ENCODE measurements at regions not wholly inside any gene's neighbourhood (a gene's known extent, or its start where the extent isn't known, plus 50 kb on each side); places are given as distances from the start of the nearest gene placed in this dataset.
A peak's percentile ranks its signal among the peaks of the same experiment; 100 is the strongest.

DNA sequence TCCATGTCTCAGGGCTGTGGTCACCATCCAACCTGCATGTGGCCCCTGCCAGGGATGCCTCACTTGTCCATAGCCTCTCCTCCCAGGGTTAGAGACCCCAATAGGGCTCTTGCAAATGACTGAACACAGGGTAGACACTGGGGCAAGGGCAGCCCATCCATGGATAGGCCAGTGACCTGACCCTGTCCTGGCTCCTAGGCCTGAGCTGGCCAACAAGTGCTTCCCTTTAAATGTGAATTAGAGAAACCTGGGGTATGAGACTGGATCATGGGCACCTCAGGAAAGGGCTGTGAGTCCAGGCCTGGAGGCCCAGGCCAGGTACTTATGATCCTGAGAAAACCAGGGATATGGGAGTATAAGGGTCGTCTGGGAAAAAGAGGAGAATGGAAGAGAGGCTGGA lies 64.5 kb downstream of the COPS8 start:
- ATAC-seq (ENCODE audit: poor library complexity), result no peak
- no peak for DNase-seq
- intact Hi-C loops (cut with DNase I), result no loop called here

DNA sequence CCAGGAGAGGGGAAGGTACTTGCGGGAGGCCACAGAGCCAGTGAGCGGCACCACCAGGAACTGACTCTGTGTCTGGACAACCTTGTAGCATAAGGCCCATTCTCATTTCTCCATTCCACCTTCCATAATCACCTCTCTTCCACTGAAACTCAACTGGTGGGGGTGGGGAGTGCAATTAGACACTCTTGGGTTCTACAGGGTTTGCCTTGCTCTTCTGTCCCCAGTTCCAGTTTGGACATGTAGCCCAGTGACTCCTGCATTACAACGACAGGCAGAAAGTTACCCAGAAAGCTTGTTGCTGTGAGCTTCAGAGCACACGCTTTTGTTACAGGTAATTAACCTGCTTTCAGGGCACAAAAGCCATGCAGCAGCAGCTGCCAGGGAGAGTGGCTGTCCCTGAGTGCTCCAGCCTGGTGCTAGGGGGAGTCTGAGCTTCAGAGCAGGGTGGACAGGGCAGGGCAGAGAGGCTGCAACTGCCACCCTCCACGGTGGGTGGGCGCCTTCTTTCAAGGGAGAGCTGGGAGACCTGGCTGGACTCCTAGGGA lies 65.2 kb downstream of the COPS8 start:
- intact Hi-C loops (cut with DNase I), result no loop called here
- ATAC-seq (ENCODE audit: poor library complexity) (no peak), DNase-seq (no peak)

DNA sequence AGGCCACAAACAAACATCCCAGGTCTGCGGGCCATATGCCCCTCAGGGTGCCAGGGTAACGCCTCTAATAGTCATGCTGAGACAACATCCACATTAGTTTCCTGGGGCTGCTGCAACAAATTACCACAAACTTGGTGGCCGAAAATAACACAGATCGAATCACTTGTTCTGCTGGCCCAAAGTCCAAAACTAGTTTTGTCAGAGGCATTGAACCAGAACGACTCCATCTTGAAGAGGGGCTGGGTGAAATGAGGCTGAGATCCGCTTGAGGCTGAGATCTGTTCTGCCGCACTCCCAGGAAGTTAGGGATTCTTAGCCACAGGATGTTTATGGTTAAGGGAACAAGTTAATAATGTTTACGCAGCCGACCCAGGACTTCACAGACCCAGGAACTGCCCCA lies 66.7 kb downstream of the COPS8 start:
- intact Hi-C loops (cut with DNase I), result no loop called here
- DNase-seq (no peak), ATAC-seq (ENCODE audit: poor library complexity) (no peak)

DNA sequence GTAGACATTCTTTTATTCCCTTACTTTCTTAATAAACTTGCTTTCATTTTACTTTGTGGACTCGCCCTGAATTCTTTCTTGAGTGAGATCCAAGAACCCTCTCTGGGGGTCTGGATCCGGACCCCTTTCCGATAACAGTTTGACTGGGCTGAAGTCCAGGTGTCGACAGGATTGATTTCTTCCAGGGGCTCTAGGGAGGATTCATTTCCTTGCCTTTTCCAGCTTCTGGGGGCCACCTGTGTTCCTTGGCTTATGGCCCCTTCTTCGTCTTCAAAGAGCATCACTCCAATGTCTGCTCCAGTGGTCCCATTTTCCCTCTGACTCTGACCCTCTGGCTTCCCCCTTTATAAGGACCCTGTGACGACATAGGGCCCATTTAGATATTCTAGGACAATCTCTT lies 67.5 kb downstream of the COPS8 start:
- ATAC-seq (ENCODE audit: poor library complexity) (no peak), DNase-seq (no peak)
- intact Hi-C loops (cut with DNase I), result no loop called here

DNA sequence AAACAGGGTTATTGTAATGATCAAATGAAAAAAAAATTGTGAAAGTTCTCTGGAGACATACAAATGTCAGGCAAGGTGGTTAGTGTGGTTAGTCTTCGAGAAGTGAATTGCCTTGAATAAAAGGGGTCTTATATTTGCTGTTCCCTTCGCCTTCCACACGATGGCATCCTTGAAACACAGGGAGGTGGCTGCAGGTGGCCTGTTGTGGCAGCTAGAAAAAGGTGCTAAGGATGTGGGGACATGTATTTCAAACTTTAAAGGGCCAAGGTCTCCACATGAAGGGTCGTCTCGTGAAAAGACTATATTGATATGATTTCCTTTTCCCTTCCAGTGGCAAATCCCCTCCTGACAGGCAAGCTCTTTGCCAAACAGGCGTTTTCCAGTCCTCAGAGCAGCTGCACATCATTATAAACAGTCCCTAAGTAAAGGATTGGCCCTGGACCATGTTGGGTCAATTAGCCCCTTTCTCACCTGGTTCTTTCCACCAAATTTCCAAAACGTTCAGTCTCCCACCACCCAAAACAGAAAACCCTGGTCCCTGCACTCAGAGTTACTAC lies 68.5 kb downstream of the COPS8 start:
- ATAC-seq (ENCODE audit: poor library complexity) (peak; percentile 26), DNase-seq (no peak)
- intact Hi-C loops (cut with DNase I), result no loop called here

DNA sequence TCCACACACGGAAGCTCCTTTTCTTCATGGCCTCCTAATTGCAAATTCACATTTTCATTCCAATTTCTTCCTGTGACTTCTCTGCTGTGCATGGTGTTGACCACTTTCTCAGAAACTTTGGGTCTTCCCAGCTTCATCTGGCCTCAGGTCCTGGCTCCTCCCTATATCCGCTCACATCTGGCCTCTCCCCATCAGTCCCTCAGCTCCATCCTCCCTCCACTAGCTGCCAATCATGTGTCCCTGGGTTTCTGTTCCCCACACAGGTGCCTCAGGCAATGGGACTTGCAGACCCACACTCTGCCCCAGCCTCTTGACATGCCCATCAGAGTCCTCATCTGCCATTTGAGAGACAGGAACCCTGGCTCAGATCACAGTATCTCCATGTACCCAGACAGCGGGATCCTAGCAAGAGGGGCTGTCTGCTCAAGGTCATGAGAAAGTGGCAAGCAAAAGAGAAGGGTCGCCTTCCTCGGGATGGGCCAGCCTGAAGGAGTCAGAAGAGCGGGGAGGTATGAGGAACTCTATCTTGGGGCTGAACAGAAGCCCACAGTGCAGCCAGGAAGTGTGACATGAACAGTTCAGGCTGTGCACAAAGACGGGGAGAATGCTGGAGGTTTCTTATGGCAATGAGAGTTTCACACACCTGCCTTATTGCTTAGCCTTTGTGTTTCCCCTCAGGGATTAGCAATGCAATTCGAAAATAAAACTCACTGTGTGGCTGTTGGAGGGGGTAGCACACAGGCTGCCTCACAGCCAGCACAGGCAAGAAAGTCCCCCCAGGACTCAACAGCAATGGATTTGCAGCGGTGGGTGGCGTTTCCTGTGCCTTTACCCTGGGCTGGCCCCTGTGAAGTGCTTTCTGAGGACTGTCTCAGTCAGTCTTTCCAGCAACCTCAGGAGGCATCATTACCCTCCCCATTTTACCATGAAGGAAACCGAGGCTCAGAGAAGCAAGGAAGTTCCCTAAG lies 69.5 kb downstream of the COPS8 start:
- ATAC-seq (ENCODE audit: poor library complexity) (no peak), DNase-seq (no peak)
- intact Hi-C loops (cut with DNase I), result loop anchor here (5.0 kb wide), 1 partner anchor 257 kb away; the partner anchor contains the start of gene COL6A3

DNA sequence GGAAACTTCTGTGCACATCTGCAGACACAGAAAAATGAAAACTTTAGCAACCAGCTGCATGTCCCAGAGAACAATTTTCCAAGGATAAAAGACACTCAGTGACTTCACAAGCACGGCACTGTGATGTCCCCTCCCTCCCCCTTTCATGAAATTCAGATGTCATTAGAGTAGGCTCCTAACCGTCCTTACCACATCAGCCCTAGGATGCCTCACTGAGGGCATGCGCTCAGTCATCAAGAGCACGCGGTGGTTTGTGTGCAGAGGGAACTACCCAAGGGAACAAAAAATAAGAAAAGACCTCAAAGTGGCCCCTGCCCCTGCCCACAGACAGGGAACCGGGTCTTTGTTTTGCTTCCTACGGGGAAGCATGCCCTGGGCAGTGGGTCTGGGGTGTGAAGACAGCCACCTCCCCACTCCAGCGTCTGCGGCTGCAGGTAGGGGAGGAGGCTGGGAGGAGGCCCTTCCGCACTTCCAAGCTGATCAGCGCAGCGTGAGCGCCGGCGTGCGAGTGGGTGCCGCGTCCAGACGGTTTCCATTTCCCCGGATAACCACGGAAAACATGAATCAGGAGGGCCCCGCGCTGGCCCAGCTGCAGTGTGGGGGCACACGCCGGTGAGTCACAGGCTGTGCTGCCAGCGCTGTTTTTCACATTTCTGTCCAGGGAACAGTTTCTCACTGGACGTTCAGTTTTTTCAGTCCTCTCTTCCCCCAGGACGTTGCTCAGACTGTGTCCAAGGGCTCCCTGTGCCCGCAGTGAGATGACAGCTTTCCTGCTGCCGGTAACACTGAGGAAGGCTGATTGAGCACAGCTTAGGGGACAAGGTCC lies 70.6 kb downstream of the COPS8 start:
- DNase-seq (peak; percentile 68), ATAC-seq (ENCODE audit: poor library complexity) (peak; percentile 42)
- intact Hi-C loops (cut with DNase I), result loop anchor here (5.0 kb wide), 1 partner anchor 256 kb away; the partner anchor contains the start of gene COL6A3

DNA sequence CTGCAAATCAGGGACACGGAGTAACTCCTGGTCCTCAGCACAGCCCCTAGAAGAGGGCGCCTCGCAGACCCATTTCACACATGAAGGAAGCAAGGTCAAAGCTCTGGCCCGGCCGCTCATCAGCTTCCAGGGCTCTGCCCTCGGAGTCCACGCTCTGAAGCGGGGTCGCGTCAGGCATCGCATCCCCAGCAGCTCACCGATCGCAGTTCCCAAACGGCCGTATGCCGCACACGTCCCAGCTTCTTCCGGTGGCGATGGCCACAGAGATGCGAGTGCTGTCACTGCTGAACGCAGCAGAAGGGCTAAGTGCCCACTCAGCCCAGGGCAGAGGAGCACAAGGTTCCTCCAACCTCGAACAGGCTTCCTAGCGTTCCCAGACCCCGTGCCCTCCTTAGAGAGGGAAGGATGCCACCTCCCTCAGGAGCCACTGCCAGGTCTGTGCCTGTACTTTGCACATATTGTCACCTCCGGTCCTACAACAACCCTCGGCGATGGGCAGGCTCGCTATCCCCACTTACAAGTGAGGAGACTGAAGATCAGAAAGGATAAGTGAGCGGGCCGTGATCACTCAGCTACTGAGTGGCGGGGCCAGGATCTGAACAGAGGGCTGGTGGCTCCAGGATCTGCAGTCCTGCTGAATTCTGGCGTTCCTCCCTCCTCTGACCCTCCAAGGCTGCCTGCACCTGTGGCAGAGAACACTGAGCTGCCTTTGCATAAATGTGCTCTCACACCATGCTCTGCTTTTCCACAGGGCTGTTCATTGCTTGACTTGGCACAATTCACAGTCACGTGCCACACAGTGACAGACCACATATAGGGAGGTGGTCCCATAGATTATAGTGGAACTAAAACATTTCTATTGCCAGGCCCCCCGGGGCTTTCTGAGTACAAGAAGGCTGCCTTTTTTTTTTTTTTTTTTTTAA lies 71.4 kb downstream of the COPS8 start:
- intact Hi-C loops (cut with DNase I), result loop anchor here (5.0 kb wide), 1 partner anchor 255 kb away; the partner anchor contains the start of gene COL6A3
- DNase-seq, result no peak
- no peak for ATAC-seq (ENCODE audit: poor library complexity)

DNA sequence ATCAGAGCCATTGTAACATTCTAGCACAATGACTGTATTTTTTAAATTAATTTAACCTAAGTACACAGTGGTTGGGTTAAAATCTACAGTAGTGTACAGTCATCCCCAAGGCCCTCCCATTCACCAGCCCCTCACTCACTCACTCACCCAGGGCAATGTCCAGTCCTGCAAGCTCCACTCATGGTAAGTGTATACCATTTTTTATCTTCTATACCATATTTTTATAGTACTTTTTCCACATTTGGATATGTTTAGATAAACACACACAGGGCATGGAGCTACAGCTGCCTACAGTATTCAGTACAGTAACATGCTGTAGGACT lies 72.1 kb downstream of the COPS8 start:
- DNase-seq (no peak), ATAC-seq (ENCODE audit: poor library complexity) (no peak)
- intact Hi-C loops (cut with DNase I), result loop anchor here (5.0 kb wide), 1 partner anchor 255 kb away; the partner anchor contains the start of gene COL6A3

DNA sequence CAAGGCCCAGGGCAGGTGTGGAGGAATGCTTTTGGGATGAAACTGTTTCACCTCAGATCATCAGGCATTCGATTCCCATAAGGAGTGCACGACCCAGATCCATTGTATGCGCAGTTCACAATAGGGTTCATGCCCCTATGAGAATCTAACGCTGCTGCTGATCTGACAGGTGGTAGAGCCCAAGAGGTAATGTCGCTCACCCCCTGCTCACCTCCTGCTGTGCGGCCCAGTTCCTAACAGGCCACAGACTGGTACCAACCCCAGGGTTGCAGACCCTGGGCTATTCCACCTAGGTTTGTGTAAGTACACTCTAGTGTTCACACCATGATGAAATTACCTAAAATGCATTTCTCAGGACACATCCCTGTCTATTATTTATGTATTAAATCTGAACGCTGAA lies 72.5 kb downstream of the COPS8 start:
- intact Hi-C loops (cut with DNase I), result loop anchor here (5.0 kb wide), 1 partner anchor 254 kb away; the partner anchor contains the start of gene COL6A3
- ATAC-seq (ENCODE audit: poor library complexity) (no peak), DNase-seq (no peak)

DNA sequence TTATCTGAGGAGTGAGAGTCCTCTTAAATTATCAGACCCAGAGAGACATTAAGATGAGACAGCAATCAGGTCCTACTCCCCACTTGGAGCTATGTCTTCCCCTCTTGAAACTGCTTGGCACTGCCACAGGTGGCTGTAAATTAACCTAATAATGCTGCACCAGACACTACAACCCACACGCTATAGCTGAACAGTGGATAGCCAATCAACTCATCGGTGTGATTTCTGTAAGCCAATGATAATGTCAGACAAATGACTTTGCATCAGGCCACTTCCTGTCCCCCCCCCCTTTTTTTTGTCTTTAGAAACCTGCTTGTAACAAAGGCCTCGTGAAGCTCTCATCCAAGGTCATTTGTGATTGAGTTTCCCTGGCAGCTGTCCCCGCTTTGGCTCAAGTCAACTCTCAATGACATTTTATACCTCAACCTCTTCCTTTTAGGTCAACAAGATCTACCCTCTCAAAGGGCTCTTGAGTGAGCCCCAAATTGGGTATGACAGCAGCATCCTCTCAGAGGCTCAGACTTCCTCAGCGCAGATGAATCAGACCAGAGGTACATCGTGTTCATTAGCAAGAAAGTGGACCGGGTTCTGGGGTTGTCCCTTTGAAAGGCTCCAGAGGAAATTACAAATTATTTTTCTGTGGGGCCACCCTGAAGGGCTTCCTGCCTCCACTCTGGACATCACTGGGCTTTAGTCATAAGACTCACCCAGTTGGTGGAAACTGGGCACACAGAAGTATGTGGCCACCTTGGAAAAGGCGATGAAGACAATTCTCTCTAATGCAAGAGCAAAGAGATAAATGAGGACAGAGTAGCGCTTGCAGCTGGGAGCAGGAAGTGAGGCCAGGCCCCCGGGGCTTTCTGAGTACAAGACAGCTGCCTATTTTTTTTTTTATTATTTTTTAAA lies 73.6 kb downstream of the COPS8 start:
- peak; percentile 63 for DNase-seq
- no peak for ATAC-seq (ENCODE audit: poor library complexity)
- intact Hi-C loops (cut with DNase I), result loop anchor here (5.0 kb wide), 1 partner anchor 253 kb away; the partner anchor contains the start of gene COL6A3

DNA sequence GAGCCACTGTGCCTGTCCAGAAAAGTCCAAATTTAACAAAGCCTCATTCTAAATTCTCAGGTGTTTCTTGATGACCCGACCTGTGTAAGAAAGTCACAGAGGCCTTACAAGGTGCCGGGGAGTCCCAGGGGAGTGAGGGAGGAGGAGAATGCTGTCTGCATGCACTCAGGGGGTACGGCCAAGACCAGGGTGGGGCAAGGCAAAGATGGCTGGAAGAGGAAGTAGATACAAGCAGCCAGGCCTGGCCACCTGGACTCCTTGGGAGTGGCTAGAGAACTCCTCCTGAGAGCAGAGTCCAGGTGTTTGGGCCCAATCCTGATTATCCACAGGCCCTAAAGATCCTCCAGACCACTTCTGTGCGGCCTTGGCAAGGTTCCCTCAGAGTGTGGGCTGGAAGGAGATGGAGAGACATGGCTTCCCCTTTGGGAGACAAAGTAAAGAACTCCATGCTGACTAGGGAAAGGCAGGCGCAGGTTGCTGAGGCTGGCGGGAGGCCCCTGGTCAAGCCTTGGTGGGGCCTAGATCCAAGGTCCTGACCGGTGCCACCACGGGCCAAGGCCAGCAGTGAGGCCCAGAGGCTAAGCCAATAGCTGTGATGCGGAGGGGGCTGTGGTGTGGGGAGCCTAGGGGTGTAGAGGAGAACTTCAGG lies 74.7 kb downstream of the COPS8 start:
- intact Hi-C loops (cut with DNase I), result loop anchor here (10.0 kb wide), 1 partner anchor 164 kb away; no protein-coding TSS in a partner anchor
- ATAC-seq (ENCODE audit: poor library complexity) (peak; percentile 7), DNase-seq (peak; percentile 59)

DNA sequence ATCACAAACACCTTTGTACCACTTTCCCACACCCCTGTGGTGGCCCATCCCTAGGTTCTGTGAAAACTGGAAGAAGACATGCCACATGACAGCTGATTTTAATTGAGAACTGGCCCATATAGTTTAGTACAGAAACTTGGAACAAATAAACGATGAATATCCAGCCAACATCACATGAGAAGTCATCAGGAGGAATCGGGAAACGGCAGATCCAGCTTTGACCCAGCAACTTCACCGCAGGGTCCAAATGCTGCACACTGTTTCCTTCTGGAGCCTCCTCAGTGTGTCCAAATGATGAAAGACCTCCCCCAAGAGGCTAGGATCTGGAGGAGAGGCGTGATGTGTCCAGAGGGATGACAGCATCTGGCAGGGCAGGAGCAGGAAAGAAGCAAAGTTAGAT lies 75.5 kb downstream of the COPS8 start:
- ATAC-seq (ENCODE audit: poor library complexity), result peak; percentile 85
- peak; percentile 74 for DNase-seq
- intact Hi-C loops (cut with DNase I), result loop anchor here (10.0 kb wide), 1 partner anchor 164 kb away; no protein-coding TSS in a partner anchor

DNA sequence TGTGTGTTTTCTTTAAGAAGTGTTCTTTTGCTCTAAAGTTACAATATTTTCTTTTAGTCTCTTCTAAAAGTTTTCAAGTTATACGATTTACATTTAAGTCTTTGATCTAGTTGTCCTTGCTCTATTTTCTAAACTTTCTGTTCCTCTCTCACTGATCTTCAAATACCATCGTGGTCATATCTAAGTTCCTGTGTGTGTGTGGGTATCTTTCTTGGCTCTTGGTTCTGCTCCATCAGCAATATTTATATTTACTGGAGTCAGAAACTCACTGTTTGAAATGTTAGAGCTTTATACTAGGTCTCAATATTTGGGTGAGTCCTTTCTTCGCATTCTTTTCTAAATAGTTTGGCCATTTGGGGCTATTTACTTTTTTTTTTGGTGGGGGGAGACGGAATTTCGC lies 77.3 kb downstream of the COPS8 start:
- ATAC-seq (ENCODE audit: poor library complexity) (no peak), DNase-seq (no peak)
- intact Hi-C loops (cut with DNase I), result loop anchor here (10.0 kb wide), 1 partner anchor 162 kb away; no protein-coding TSS in a partner anchor

DNA sequence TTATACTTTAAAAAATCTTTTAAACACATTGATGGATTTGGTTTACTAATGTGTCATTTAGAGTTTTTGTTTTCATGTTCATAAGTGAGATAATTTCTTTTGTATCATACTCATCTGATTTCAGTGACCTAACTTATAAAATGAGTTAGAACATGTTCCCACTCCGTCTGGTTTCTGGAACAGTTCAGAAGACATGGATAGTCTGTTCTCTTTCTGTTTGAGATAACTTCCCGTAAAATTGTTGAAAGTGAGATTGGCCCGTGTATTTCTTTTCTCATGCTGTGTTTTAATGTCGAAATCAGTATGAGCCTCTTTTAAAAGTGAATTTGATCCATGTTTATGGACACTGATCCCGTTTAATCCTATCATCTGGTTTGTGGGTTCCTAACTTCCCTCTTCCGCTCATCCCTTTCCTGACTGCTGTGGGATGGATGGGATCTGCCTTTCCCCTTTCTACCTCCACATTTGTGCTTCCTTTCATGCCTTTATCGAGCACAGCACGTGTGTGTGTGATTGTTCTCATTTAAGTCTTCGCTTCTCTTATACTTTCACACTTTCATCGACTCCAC lies 78.9 kb downstream of the COPS8 start:
- ATAC-seq (ENCODE audit: poor library complexity), result peak; percentile 37
- intact Hi-C loops (cut with DNase I), result loop anchor here (10.0 kb wide), 1 partner anchor 160 kb away; no protein-coding TSS in a partner anchor
- no peak for DNase-seq

Measured in Right ventricle myocardium superior (tissue), 1 donor.